AG04449 (cell line): ENCODE measurements at regions not wholly inside any gene's neighbourhood (a gene's known extent, or its start where the extent isn't known, plus 50 kb on each side); places are given as distances from the start of the nearest gene placed in this dataset.
"Not testable (repeated sequence)": the region's sequence is repeated elsewhere in the genome, so short reads cannot be mapped to it uniquely, and the experiment has no call there.

ENCODE experiments used
- CTCF ChIA-PET: fragments of 350-600 bp; formaldehyde crosslinking; extraction: SDS; loops from one replicate; lab custom pipeline; 2021; ENCODE audit warnings: antibody characterized with exemption; lab: Yijun Ruan, JAX
- POLR2A ChIA-PET: fragments of 400-600, 350-600 bp; formaldehyde crosslinking; extraction: SDS; loops from one replicate; lab custom pipeline; 2020; ENCODE audit warnings: antibody characterized with exemption, inconsistent platforms; lab: Yijun Ruan, JAX
- DNase-seq: peaks from one replicate; pipeline ENCODE4 v3.0.0-alpha.2; 2010; ENCODE audit warnings: low read depth, low spot score
- H3K4me3 ChIP-seq: 2 replicates; pipeline ENCODE4 v1.5.1; 2011; ENCODE audit warnings: low read depth, mild to moderate bottlenecking, control low read depth, low read length
- CTCF ChIP-seq: IDR thresholded peaks from one replicate; pipeline ENCODE4 v1.5.1; 2011; ENCODE audit warnings: mild to moderate bottlenecking, moderate library complexity, low read length, control low read depth, inconsistent platforms; ENCODE audit not compliant: insufficient read depth; ENCODE audit errors: missing control alignments

- DNase-seq: no peak
- TF ChIP-seq CTCF: no peak
- H3K4me3 ChIP-seq: no peak overlapping the region
- CTCF ChIA-PET: interaction anchor here (0.7 to 5.5 kb wide), 7 partner anchors 10 to 170 kb away, joined by 3 to 35 read pairs (median 6); partner anchors contain the start of gene FAM50B
- POLR2A ChIA-PET: interaction anchor here (0.6 to 1.4 kb wide), 6 partner anchors 10 to 163 kb away, joined by 3 to 6 read pairs (median 4); no protein-coding TSS in a partner anchor
Observed at GRCh38 chr6:3912361-3913076, 63.3 kb downstream of the FAM50B start.

GRCh38 chr6:3913077-3913957, 64.1 kb downstream of the FAM50B start:
- POLR2A ChIA-PET: interaction anchor here (0.6 to 1.4 kb wide), 7 partner anchors 10 to 194 kb away, joined by 3 to 6 read pairs (median 3); no protein-coding TSS in a partner anchor
- peak; percentile 97 for DNase-seq
- CTCF ChIA-PET: interaction anchor here (0.7 to 5.5 kb wide), 11 partner anchors 24 to 170 kb away, joined by 3 to 35 read pairs (median 4); partner anchors contain the start of gene FAM50B
- no peak for TF ChIP-seq CTCF
- H3K4me3 ChIP-seq: no peak overlapping the region

- ChIA-PET CTCF (interaction anchor here (1.0 to 5.5 kb wide), 10 partner anchors 25 to 171 kb away, joined by 3 to 35 read pairs (median 5); partner anchors contain the start of gene FAM50B), POLR2A (interaction anchor here (0.9 to 1.4 kb wide), 2 partner anchors 15 to 22 kb away, joined by 3 to 6 read pairs; no protein-coding TSS in a partner anchor)
- no peak for TF ChIP-seq CTCF
- DNase-seq: no peak
- no peak overlapping the region for H3K4me3 ChIP-seq
Observed at GRCh38 chr6:3913958-3914337, 64.8 kb downstream of the FAM50B start.

- ChIA-PET CTCF (interaction anchor here (2.0 to 5.5 kb wide), 3 partner anchors 26 to 172 kb away, joined by 10 to 35 read pairs (median 12); no protein-coding TSS in a partner anchor), POLR2A (no interaction called here)
- DNase-seq: no peak
- TF ChIP-seq CTCF: no peak
- H3K4me3 ChIP-seq: no peak overlapping the region
Observed at GRCh38 chr6:3915076-3915791, 66.1 kb downstream of the FAM50B start.

GRCh38 chr6:3916211-3916610, 67.0 kb downstream of the FAM50B start:
- H3K4me3 ChIP-seq: no peak overlapping the region
- ChIA-PET POLR2A (no interaction called here), CTCF (no interaction called here)
- no peak for TF ChIP-seq CTCF
- DNase-seq: no peak

- CTCF ChIA-PET: interaction anchor here (1.4 kb wide), 1 partner anchor 68 kb away, joined by 3 read pairs; the partner anchor contains the start of gene FAM50B
- POLR2A ChIA-PET, DNase-seq, H3K4me3 ChIP-seq: not testable (repeated sequence)
Observed at GRCh38 chr6:3916749-3917148, 67.6 kb downstream of the FAM50B start.
